ENCODE measurements at regions not wholly inside any gene's neighbourhood (a gene's known extent, or its start where the extent isn't known, plus 50 kb on each side); places are given as distances from the start of the nearest gene placed in this dataset.

DNA sequence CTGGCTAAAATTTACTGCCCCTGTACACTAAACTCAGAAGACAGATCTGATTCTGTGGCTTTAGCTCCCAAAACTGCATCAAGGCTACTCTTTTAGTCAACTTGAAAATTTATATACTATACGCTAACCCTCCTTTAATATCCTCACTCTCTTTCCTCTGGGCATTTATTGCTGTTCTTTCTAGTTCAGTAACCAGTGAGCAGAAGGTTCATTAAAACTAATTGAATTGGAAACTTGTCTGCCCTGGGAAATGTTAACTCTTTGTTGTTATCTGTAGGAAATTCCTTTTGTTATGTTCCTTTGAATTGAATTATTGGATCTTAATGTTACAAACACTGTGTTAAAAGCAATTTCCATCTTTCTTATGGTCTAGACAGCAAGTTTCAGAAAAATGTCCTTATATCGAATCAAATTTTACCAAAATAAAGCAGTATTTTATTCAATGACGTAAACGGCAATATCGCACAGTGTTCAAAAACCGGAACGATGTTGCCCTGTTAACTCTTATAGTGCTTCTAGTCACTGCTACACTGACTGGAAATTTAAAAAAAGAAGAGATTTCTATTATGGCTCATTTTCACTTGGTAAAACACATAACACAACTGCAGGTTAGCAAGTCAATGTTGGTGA lies 168.3 kb downstream of the NR4A2 start:
- TF ChIP-seq POLR2AphosphoS5 (IDR thresholded peaks at IDR 0.05) (no peak), POLR2A (IDR thresholded peaks at IDR 0.05) (no peak)
- TF ChIP-seq, protein P1, sequence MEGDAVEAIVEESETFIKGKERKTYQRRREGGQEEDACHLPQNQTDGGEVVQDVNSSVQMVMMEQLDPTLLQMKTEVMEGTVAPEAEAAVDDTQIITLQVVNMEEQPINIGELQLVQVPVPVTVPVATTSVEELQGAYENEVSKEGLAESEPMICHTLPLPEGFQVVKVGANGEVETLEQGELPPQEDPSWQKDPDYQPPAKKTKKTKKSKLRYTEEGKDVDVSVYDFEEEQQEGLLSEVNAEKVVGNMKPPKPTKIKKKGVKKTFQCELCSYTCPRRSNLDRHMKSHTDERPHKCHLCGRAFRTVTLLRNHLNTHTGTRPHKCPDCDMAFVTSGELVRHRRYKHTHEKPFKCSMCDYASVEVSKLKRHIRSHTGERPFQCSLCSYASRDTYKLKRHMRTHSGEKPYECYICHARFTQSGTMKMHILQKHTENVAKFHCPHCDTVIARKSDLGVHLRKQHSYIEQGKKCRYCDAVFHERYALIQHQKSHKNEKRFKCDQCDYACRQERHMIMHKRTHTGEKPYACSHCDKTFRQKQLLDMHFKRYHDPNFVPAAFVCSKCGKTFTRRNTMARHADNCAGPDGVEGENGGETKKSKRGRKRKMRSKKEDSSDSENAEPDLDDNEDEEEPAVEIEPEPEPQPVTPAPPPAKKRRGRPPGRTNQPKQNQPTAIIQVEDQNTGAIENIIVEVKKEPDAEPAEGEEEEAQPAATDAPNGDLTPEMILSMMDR (IDR thresholded peaks at IDR 0.05) = no peak
